ENCODE measurements at regions not wholly inside any gene's neighbourhood (a gene's known extent, or its start where the extent isn't known, plus 50 kb on each side); places are given as distances from the start of the nearest gene placed in this dataset.

- Histone ChIP-seq H4K20me1 (ENCODE audit: control insufficient read depth, insufficient read depth) (no peaks in the 10 kb centered on the region), H3K9me3 (replicated peaks; ENCODE audit: control insufficient read depth, insufficient read depth, low read length) (no peaks in the 10 kb centered on the region), H2AFZ (ENCODE audit: control insufficient read depth, low read depth, low read length) (no peak overlapping the region), H3K36me3 (ENCODE audit: control insufficient read depth in 2 of 2, insufficient read depth in 2 of 2, low read length in 1 of 2) (no peaks in the 10 kb centered on the region), H3K27ac (ENCODE audit: control insufficient read depth, insufficient read depth) (no peak overlapping the region), H3K4me2 (ENCODE audit: control insufficient read depth, insufficient read depth) (no peak overlapping the region), H3K4me3 (no peak overlapping the region), H3K79me2 (ENCODE audit: control insufficient read depth, insufficient read depth, low read length) (no peaks in the 10 kb centered on the region), H3K27me3 (replicated peaks in 1 of 2; ENCODE audit: control insufficient read depth in 2 of 2, insufficient read depth in 2 of 2, low read length in 1 of 2) (no peaks in the 10 kb centered on the region), H3K4me1 (ENCODE audit: control insufficient read depth, insufficient read depth, low read length) (no peaks in the 10 kb centered on the region), H3K9ac (ENCODE audit: control insufficient read depth, insufficient read depth, low read length) (no peak overlapping the region)
- FAIRE-seq (no peak), DNase-seq (ENCODE audit: low read depth, low spot score) (no peak), ATAC-seq (no peak)
- CTCF ChIA-PET, result interaction anchor here (0.8 kb wide), 1 partner anchor 9 kb away, joined by 3 read pairs; no protein-coding TSS in a partner anchor
- no TSS peak for BruUV-seq (replicated peaks)
- WGBS (ENCODE audit: insufficient coverage, insufficient replicate concordance, low lambda C conversion rate, missing lambda C conversion rate), result 18% methylated on average over 5 of the region's 5 CpGs
- POLR2A ChIA-PET, result no interaction called here
- RAD21 ChIA-PET (ENCODE audit: unreplicated experiment), result no interaction called here
- in situ Hi-C loops (cut with MboI) (no loop called here), intact Hi-C loops (cut with micrococcal nuclease; ENCODE audit: unreplicated experiment) (no loop called here)
- SMC1A ChIA-PET (ENCODE audit: uncharacterized antibody, unreplicated experiment), result no interaction called here
- no peak for TF ChIP-seq ZNF24 (IDR thresholded peaks at IDR 0.05)
- no peak for TF ChIP-seq USF2 (IDR thresholded peaks at IDR 0.05; ENCODE audit: borderline replicate concordance, low read depth, low read length)
- TF ChIP-seq POU2F2 (IDR thresholded peaks at IDR 0.05; ENCODE audit: borderline replicate concordance, low read depth, low read length), result no peak
- TF ChIP-seq MYC (IDR thresholded peaks at IDR 0.05; ENCODE audit: insufficient read depth, insufficient read length, insufficient replicate concordance, low read length, severe bottlenecking), result no peak
- TF ChIP-seq ATF7 (IDR thresholded peaks at IDR 0.05; ENCODE audit: low read depth), result no peak
- TF ChIP-seq BMI1 (IDR thresholded peaks at IDR 0.05; ENCODE audit: borderline replicate concordance), result no peak
- no peak for TF ChIP-seq IRF4 (IDR thresholded peaks at IDR 0.05; ENCODE audit: low read depth, low read length)
- TF ChIP-seq CEBPZ (IDR thresholded peaks at IDR 0.05; ENCODE audit: low read depth, low read length), result no peak
- TF ChIP-seq ZNF592 (IDR thresholded peaks at IDR 0.05), result no peak
- TF ChIP-seq USF1 (IDR thresholded peaks at IDR 0.05; ENCODE audit: borderline replicate concordance, extremely low read length, insufficient read depth, low read depth, low read length), result no peak
- TF ChIP-seq HSF1 (IDR thresholded peaks at IDR 0.05; ENCODE audit: low read depth, low read length), result no peak
Measured at GRCh38 chr5:163645421-163646416, 140.3 kb downstream of the MAT2B start.

Data from GM12878 (cell line).